Right lobe of liver (tissue), 4 donors: ENCODE measurements at regions not wholly inside any gene's neighbourhood (a gene's known extent, or its start where the extent isn't known, plus 50 kb on each side); places are given as distances from the start of the nearest gene placed in this dataset.

ENCODE experiments used
- POLR2A ChIP-seq: fragments of 450-650 bp; IDR thresholded peaks from one replicate; pipeline ENCODE4 v1.6.1; 2017; ENCODE audit warnings: antibody characterized with exemption, mild to moderate bottlenecking
- TF ChIP-seq, protein P1 (sequence below), 4 donors: fragments of 200-600 bp in 3 of 4; fragments of 450-650 bp in 1 of 4; IDR thresholded peaks; one replicate each; pipeline versions ENCODE4 v1.5.1 to v1.8.0; 2016 to 2022; ENCODE audit warnings: antibody characterized with exemption in 4 of 4, mild to moderate bottlenecking in 2 of 4
- donor health status: DM: no; HTN: no; CAD: no.
- donor health status: DM: no; HTN: no; CAD: no.
- donor health status: DM: no; HTN: yes; CAD: no.

GRCh38 chr1:38186566-38186965, 140.0 kb upstream of the POU3F1 start:
- TF ChIP-seq, protein P1, sequence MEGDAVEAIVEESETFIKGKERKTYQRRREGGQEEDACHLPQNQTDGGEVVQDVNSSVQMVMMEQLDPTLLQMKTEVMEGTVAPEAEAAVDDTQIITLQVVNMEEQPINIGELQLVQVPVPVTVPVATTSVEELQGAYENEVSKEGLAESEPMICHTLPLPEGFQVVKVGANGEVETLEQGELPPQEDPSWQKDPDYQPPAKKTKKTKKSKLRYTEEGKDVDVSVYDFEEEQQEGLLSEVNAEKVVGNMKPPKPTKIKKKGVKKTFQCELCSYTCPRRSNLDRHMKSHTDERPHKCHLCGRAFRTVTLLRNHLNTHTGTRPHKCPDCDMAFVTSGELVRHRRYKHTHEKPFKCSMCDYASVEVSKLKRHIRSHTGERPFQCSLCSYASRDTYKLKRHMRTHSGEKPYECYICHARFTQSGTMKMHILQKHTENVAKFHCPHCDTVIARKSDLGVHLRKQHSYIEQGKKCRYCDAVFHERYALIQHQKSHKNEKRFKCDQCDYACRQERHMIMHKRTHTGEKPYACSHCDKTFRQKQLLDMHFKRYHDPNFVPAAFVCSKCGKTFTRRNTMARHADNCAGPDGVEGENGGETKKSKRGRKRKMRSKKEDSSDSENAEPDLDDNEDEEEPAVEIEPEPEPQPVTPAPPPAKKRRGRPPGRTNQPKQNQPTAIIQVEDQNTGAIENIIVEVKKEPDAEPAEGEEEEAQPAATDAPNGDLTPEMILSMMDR (IDR thresholded peaks at IDR 0.05), result no peak
- TF ChIP-seq POLR2A, result no peak
